PFSK-1 (cell line): ENCODE measurements at regions not wholly inside any gene's neighbourhood (a gene's known extent, or its start where the extent isn't known, plus 50 kb on each side); places are given as distances from the start of the nearest gene placed in this dataset.

Experiments used
- POLR2AphosphoS5 ChIP-seq: IDR thresholded peaks from 2 replicates; pipeline ENCODE4 v1.6.1; 2012; ENCODE audit warnings: low read depth, mild to moderate bottlenecking, control low read depth, low read length, moderate library complexity
- SIN3A ChIP-seq: IDR thresholded peaks from 2 replicates; pipeline ENCODE4 v1.6.1; 2012; ENCODE audit warnings: mild to moderate bottlenecking, low read length, moderate library complexity, borderline replicate concordance; ENCODE audit not compliant: insufficient read depth
- TAF1 ChIP-seq: IDR thresholded peaks from 2 replicates; pipeline ENCODE4 v1.6.1; 2012; ENCODE audit warnings: low read length, control low read depth, borderline replicate concordance; ENCODE audit not compliant: insufficient read depth

- TF ChIP-seq SIN3A (no peak), TAF1 (no peak), POLR2AphosphoS5 (no peak)
Observed at GRCh38 chr16:88208112-88208511, 174.6 kb upstream of the ZNF469 start.
